ENCODE measurements at regions not wholly inside any gene's neighbourhood (a gene's known extent, or its start where the extent isn't known, plus 50 kb on each side); places are given as distances from the start of the nearest gene placed in this dataset.
"Not testable (repeated sequence)": the region's sequence is repeated elsewhere in the genome, so short reads cannot be mapped to it uniquely, and the experiment has no call there.

- not testable (repeated sequence) for TF ChIP-seq ARNTL (CRISPR knock-in tag; IDR thresholded peaks at IDR 0.05; ENCODE audit: borderline replicate concordance, low read depth); CREB5 (CRISPR knock-in tag; IDR thresholded peaks at IDR 0.05; ENCODE audit: low read depth); PATZ1 (CRISPR knock-in tag; IDR thresholded peaks at IDR 0.05; ENCODE audit: borderline replicate concordance); ZFP3 (CRISPR knock-in tag; IDR thresholded peaks at IDR 0.05); BACH2 (CRISPR knock-in tag; IDR thresholded peaks at IDR 0.05; ENCODE audit: borderline replicate concordance); ZFP30 (CRISPR knock-in tag; IDR thresholded peaks at IDR 0.05); RARB (CRISPR knock-in tag; IDR thresholded peaks at IDR 0.05); POU6F1 (CRISPR knock-in tag; IDR thresholded peaks at IDR 0.05; ENCODE audit: borderline replicate concordance, low read depth); CSRNP3 (CRISPR knock-in tag; IDR thresholded peaks at IDR 0.05); ZC3H10 (CRISPR knock-in tag; IDR thresholded peaks at IDR 0.05); ZNF565 (CRISPR knock-in tag; conservative IDR thresholded peaks at IDR 0.05; ENCODE audit: low read depth); CSDC2 (CRISPR knock-in tag; IDR thresholded peaks at IDR 0.05); ISL1 (CRISPR knock-in tag; IDR thresholded peaks at IDR 0.05); TOX (CRISPR knock-in tag; IDR thresholded peaks at IDR 0.05; ENCODE audit: borderline replicate concordance)
Measured at GRCh38 chr1:146522812-146523211, 294.0 kb upstream of the NOTCH2NLA start.
